ENCODE measurements at regions not wholly inside any gene's neighbourhood (a gene's known extent, or its start where the extent isn't known, plus 50 kb on each side); places are given as distances from the start of the nearest gene placed in this dataset.

GRCh38 chr21:14768042-14768441 is 221.9 kb upstream of the SAMSN1 start:
- TF ChIP-seq CTCF (IDR thresholded peaks at IDR 0.05; ENCODE audit: low read depth, low read length, poor library complexity, severe bottlenecking) (no peak), EZH2phosphoT487 (IDR thresholded peaks at IDR 0.05; ENCODE audit: borderline replicate concordance, low read length) (no peak)
